ENCODE measurements at regions not wholly inside any gene's neighbourhood (a gene's known extent, or its start where the extent isn't known, plus 50 kb on each side); places are given as distances from the start of the nearest gene placed in this dataset.

GRCh38 chr1:209513226-209513625 lies 70.3 kb upstream of the CAMK1G start:
- no peak for DNase-seq (ENCODE audit: low read depth in 3 of 3, low spot score in 1 of 3)

GRCh38 chr1:209516771-209517680 lies 66.5 kb upstream of the CAMK1G start:
- DNase-seq (ENCODE audit: low read depth in 3 of 3, low spot score in 1 of 3), result no peak

GRCh38 chr1:209517681-209518050 lies 65.8 kb upstream of the CAMK1G start:
- DNase-seq (ENCODE audit: low read depth in 3 of 3, low spot score in 1 of 3), result no peak

- no peak for DNase-seq (ENCODE audit: low read depth in 3 of 3, low spot score in 1 of 3)
Measured at GRCh38 chr1:209519786-209520185, 63.7 kb upstream of the CAMK1G start.

- no peak for DNase-seq (ENCODE audit: low read depth in 3 of 3, low spot score in 1 of 3)
Measured at GRCh38 chr1:209522826-209523225, 60.7 kb upstream of the CAMK1G start.

GRCh38 chr1:209526137-209526536 lies 57.4 kb upstream of the CAMK1G start:
- no peak for DNase-seq (ENCODE audit: low read depth in 3 of 3, low spot score in 1 of 3)

GRCh38 chr1:209527372-209527771 lies 56.1 kb upstream of the CAMK1G start:
- no peak for DNase-seq (ENCODE audit: low read depth in 3 of 3, low spot score in 1 of 3)

GRCh38 chr1:209527993-209528717 lies 55.4 kb upstream of the CAMK1G start:
- DNase-seq (ENCODE audit: low read depth in 3 of 3, low spot score in 1 of 3), result no peak

GRCh38 chr1:209529233-209529632 lies 54.3 kb upstream of the CAMK1G start:
- DNase-seq (ENCODE audit: low read depth in 3 of 3, low spot score in 1 of 3), result no peak

GRCh38 chr1:209531006-209531405 lies 52.5 kb upstream of the CAMK1G start:
- DNase-seq (ENCODE audit: low read depth in 3 of 3, low spot score in 1 of 3), result no peak

- no peak for DNase-seq (ENCODE audit: low read depth in 3 of 3, low spot score in 1 of 3)
Measured at GRCh38 chr1:209531549-209531948, 52.0 kb upstream of the CAMK1G start.

All from stimulated activated CD4-positive, alpha-beta T cell treated with anti-CD3 and anti-CD28 coated beads, TNF-alpha, amount 100 ng/mL, for 1 hour (primary cell).